GM19395 (cell line): ENCODE measurements at regions not wholly inside any gene's neighbourhood (a gene's known extent, or its start where the extent isn't known, plus 50 kb on each side); places are given as distances from the start of the nearest gene placed in this dataset.

Source experiments
- ATAC-seq: cut with Tn5 transposase; IDR thresholded peaks from one replicate; pipeline ENCODE4 v1.9.1; 2021; ENCODE audit warnings: mild to moderate bottlenecking, moderate library complexity; ENCODE audit not compliant: unreplicated experiment

- ATAC-seq, result no peak
Observed at GRCh38 chr16:73615071-73615940, 567.4 kb upstream of the ZFHX3 start.

GRCh38 chr16:73614131-73614530 lies 566.2 kb upstream of the ZFHX3 start:
- no peak for ATAC-seq

GRCh38 chr16:73610605-73611156 lies 562.8 kb upstream of the ZFHX3 start:
- ATAC-seq, result no peak

- ATAC-seq, result no peak
Observed at GRCh38 chr16:73610160-73610559, 562.2 kb upstream of the ZFHX3 start.

GRCh38 chr16:73608911-73609310 lies 561.0 kb upstream of the ZFHX3 start:
- ATAC-seq, result no peak

- ATAC-seq, result no peak
Observed at GRCh38 chr16:73605309-73605708, 557.4 kb upstream of the ZFHX3 start.

GRCh38 chr16:73601911-73602310 lies 554.0 kb upstream of the ZFHX3 start:
- ATAC-seq, result peak; percentile 84

- no peak for ATAC-seq
Observed at GRCh38 chr16:73599870-73600269, 551.9 kb upstream of the ZFHX3 start.

GRCh38 chr16:73599351-73599750 lies 551.4 kb upstream of the ZFHX3 start:
- no peak for ATAC-seq

GRCh38 chr16:73584157-73584556 lies 536.2 kb upstream of the ZFHX3 start:
- ATAC-seq, result no peak

GRCh38 chr16:73572135-73572828 lies 524.4 kb upstream of the ZFHX3 start:
- ATAC-seq, result no peak

GRCh38 chr16:73569266-73569980 lies 521.5 kb upstream of the ZFHX3 start:
- no peak for ATAC-seq

- ATAC-seq, result no peak
Observed at GRCh38 chr16:73568769-73569168, 520.8 kb upstream of the ZFHX3 start.

- ATAC-seq, result no peak
Observed at GRCh38 chr16:73565925-73566324, 518.0 kb upstream of the ZFHX3 start.

- no peak for ATAC-seq
Observed at GRCh38 chr16:73565263-73565662, 517.3 kb upstream of the ZFHX3 start.

GRCh38 chr16:73563709-73564108 lies 515.8 kb upstream of the ZFHX3 start:
- no peak for ATAC-seq

- ATAC-seq, result no peak
Observed at GRCh38 chr16:73560497-73560896, 512.6 kb upstream of the ZFHX3 start.

GRCh38 chr16:73558219-73558618 lies 510.3 kb upstream of the ZFHX3 start:
- no peak for ATAC-seq

GRCh38 chr16:73553941-73554660 lies 506.2 kb upstream of the ZFHX3 start:
- no peak for ATAC-seq

- ATAC-seq, result no peak
Observed at GRCh38 chr16:73549984-73550631, 502.2 kb upstream of the ZFHX3 start.
